B cell (primary cell): ENCODE measurements at regions not wholly inside any gene's neighbourhood (a gene's known extent, or its start where the extent isn't known, plus 50 kb on each side); places are given as distances from the start of the nearest gene placed in this dataset.

Experiments
- ATAC-seq: fragments of 200-7000 bp; cut with Tn5 transposase; one replicate; pipeline ENCODE4 v1.10.0; 2021; ENCODE audit warnings: low read depth, mild to moderate bottlenecking, moderate number of reproducible peaks, moderate library complexity
- CTCF ChIA-PET: fragments of 350-600 bp; sonication (Branson Sonifier 250); formaldehyde crosslinking; loops from one replicate; lab custom pipeline; 2021; ENCODE audit warnings: antibody characterized with exemption, inconsistent platforms; lab: Charles Lee
- POLR2A ChIA-PET: fragments of 350-600 bp; sonication (Branson Sonifier 250); formaldehyde crosslinking; loops from one replicate; lab custom pipeline; 2021; ENCODE audit warnings: antibody characterized with exemption; lab: Charles Lee
- DNase-seq: peaks from one replicate; pipeline ENCODE4 v3.0.0; 2013
- H2AFZ ChIP-seq: 2 replicates; pipeline ENCODE4 v1.6.1; 2012; ENCODE audit warnings: mild to moderate bottlenecking, low read depth, low read length; ENCODE audit not compliant: insufficient read depth, poor library complexity, severe bottlenecking
- H3K27ac ChIP-seq, 2 donors: 1 replicate in 1 of 2; 2 replicates in 1 of 2; pipeline ENCODE4 v1.5.1; 2012 to 2013; ENCODE audit warnings: low read length in 2 of 2, mild to moderate bottlenecking in 2 of 2, moderate library complexity in 1 of 2
- H3K27me3 ChIP-seq, 4 experiments: fragments of 200-600 bp in 1 of 4; sonication (generic) in 1 of 4; replicated peaks in 1 of 4; 1 replicate in 2 of 4; 2 replicates in 2 of 4; pipeline versions ENCODE4 v1.6.1 to v1.7.0; 2013 to 2016; ENCODE audit warnings: low read length in 3 of 4, mild to moderate bottlenecking in 2 of 4, mixed read lengths in 1 of 4, moderate library complexity in 1 of 4; ENCODE audit not compliant: insufficient read depth in 4 of 4, control insufficient read depth in 3 of 4; ENCODE audit errors: control extremely low read depth in 1 of 4
- H3K36me3 ChIP-seq, 2 experiments: replicated peaks in 1 of 2; 1 replicate in 1 of 2; 2 replicates in 1 of 2; pipeline versions ENCODE4 v1.6.1 to v1.7.1; 2013; ENCODE audit warnings: low read length in 1 of 2; ENCODE audit not compliant: insufficient read depth in 2 of 2, control insufficient read depth in 1 of 2; ENCODE audit errors: control extremely low read depth in 1 of 2, extremely low read depth in 1 of 2
- H3K4me1 ChIP-seq, 2 donors: fragments of 200-600 bp in 1 of 2; sonication (generic) in 1 of 2; 1 replicate in 1 of 2; 2 replicates in 1 of 2; pipeline versions ENCODE4 v1.5.1 to v1.6.1; 2013 to 2017; ENCODE audit warnings: low read length in 2 of 2; ENCODE audit not compliant: control insufficient read depth in 2 of 2, insufficient read depth in 2 of 2
- H3K4me2 ChIP-seq: replicated peaks from 2 replicates; pipeline ENCODE3; 2012; ENCODE audit warnings: mild to moderate bottlenecking, low read depth, low read length; ENCODE audit not compliant: poor library complexity, severe bottlenecking
- H3K4me3 ChIP-seq, 5 experiments: fragments of 200-600 bp in 1 of 5; sonication (generic) in 1 of 5; 1 replicate in 3 of 5; 2 replicates in 2 of 5; pipeline versions ENCODE4 v1.5.1 to v1.7.0; 2011 to 2016; ENCODE audit warnings: low read length in 4 of 5, mild to moderate bottlenecking in 4 of 5, low read depth in 2 of 5, control low read depth in 1 of 5, moderate library complexity in 1 of 5; ENCODE audit not compliant: insufficient read depth in 1 of 5; ENCODE audit errors: control extremely low read depth in 1 of 5, extremely low read depth in 1 of 5
- H3K79me2 ChIP-seq: fragments of 200-600 bp; sonication (generic); one replicate; pipeline ENCODE4 v1.6.0; 2016; ENCODE audit warnings: low read length; ENCODE audit not compliant: control insufficient read depth, insufficient read depth
- H3K9ac ChIP-seq: fragments of 200-600 bp; sonication (generic); 2 replicates; pipeline ENCODE4 v1.6.1; 2017; ENCODE audit warnings: mild to moderate bottlenecking, low read length, moderate library complexity
- H3K9me3 ChIP-seq, 3 donors: one replicate each; pipeline versions ENCODE4 v1.6.1 to v1.7.1; 2013; ENCODE audit warnings: low read length in 2 of 3; ENCODE audit not compliant: control insufficient read depth in 2 of 3, insufficient read depth in 1 of 3; ENCODE audit errors: control extremely low read depth in 1 of 3
- H4K20me1 ChIP-seq: 2 replicates; pipeline ENCODE4 v1.6.0; 2012; ENCODE audit warnings: mild to moderate bottlenecking, low read length; ENCODE audit not compliant: insufficient read depth, control insufficient read depth, poor library complexity, severe bottlenecking
- H3K27ac Mint-ChIP-seq: one replicate; pipeline ENCODE4 v1.8.0; 2021; ENCODE audit warnings: mixed read lengths
- H3K27me3 Mint-ChIP-seq: one replicate; pipeline ENCODE4 v1.8.0; 2021; ENCODE audit warnings: mixed read lengths
- H3K4me1 Mint-ChIP-seq: one replicate; pipeline ENCODE4 v1.8.0; 2021; ENCODE audit warnings: mixed read lengths
- H3K4me3 Mint-ChIP-seq: one replicate; pipeline ENCODE4 v1.8.0; 2021; ENCODE audit warnings: mixed read lengths
- H3K9me3 Mint-ChIP-seq: one replicate; pipeline ENCODE4 v1.8.0; 2022; ENCODE audit warnings: mixed read lengths; ENCODE audit not compliant: insufficient read depth
- EZH2 ChIP-seq: IDR thresholded peaks from 2 replicates; pipeline ENCODE4 v1.6.1; 2012; ENCODE audit warnings: borderline replicate concordance, low read depth, mild to moderate bottlenecking, moderate library complexity, low read length; ENCODE audit not compliant: insufficient read depth, poor library complexity, severe bottlenecking
- WGBS: methylation state at CpG from one replicate; pipeline ENCODE4 v1.1.5; 2013; ENCODE audit warnings: missing lambda C conversion rate; ENCODE audit not compliant: insufficient coverage; 5-methylcytosine and 5-hydroxymethylcytosine counted together
- intact Hi-C: fragments of 100-400 bp; cut with micrococcal nuclease; formaldehyde crosslinking; loops from one replicate; pipeline ENCODE4 v1.10.0; 2022
- TF ChIP-seq, protein P1 (sequence below): fragments of 200-600 bp; IDR thresholded peaks from one replicate; pipeline ENCODE4 v1.8.0; 2022; ENCODE audit warnings: antibody characterized with exemption, mild to moderate bottlenecking

DNA sequence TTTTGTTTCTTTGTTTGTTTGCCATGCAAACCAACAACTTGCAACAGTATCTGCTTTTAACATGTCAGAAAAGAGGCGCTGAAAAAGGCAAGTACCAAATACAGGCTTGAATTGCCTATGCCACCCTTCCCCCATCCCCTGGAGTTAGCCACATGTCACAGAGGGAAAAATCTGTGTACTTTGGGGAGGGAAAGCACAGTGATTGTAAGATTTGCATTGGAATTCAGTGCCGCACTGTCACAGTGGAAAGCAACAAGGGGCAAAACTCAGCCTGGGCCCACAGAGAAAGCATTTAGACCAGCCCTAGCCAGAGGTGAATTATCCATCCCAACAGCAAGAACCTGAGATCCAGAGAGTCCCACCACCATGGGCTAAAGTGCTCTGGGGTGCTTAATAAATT is 52.4 kb upstream of the ACADM start:
- intact Hi-C loops, result no loop called here
- H3K9me3 ChIP-seq, result peaks cover 0 to 3% (median 1%) of the 10 kb centered on the region in 3 donors
- TF ChIP-seq EZH2, result no peak
- TF ChIP-seq, protein P1, sequence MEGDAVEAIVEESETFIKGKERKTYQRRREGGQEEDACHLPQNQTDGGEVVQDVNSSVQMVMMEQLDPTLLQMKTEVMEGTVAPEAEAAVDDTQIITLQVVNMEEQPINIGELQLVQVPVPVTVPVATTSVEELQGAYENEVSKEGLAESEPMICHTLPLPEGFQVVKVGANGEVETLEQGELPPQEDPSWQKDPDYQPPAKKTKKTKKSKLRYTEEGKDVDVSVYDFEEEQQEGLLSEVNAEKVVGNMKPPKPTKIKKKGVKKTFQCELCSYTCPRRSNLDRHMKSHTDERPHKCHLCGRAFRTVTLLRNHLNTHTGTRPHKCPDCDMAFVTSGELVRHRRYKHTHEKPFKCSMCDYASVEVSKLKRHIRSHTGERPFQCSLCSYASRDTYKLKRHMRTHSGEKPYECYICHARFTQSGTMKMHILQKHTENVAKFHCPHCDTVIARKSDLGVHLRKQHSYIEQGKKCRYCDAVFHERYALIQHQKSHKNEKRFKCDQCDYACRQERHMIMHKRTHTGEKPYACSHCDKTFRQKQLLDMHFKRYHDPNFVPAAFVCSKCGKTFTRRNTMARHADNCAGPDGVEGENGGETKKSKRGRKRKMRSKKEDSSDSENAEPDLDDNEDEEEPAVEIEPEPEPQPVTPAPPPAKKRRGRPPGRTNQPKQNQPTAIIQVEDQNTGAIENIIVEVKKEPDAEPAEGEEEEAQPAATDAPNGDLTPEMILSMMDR, result no peak
- H3K4me2 ChIP-seq, result no peak overlapping the region
- H3K27ac ChIP-seq, result no peak overlapping the region
- H3K4me3 ChIP-seq, result no peak overlapping the region
- peaks cover 11% of the 10 kb centered on the region for H3K4me1 Mint-ChIP-seq
- ATAC-seq (no peak), DNase-seq (no peak)
- H3K27me3 ChIP-seq, result no peaks in the 10 kb centered on the region
- peaks cover under 1% of the 10 kb centered on the region for H3K9me3 Mint-ChIP-seq
- peaks cover 18% of the 10 kb centered on the region for H3K27me3 Mint-ChIP-seq
- H3K36me3 ChIP-seq, result no peaks in the 10 kb centered on the region
- POLR2A ChIA-PET, result no interaction called here
- H3K79me2 ChIP-seq, result no peaks in the 10 kb centered on the region
- no peak overlapping the region for H2AFZ ChIP-seq
- CTCF ChIA-PET, result no interaction called here
- no CpG with 5 or more reads among the region's 2 CpGs for WGBS
- H3K9ac ChIP-seq, result no peak overlapping the region
- H4K20me1 ChIP-seq, result no peaks in the 10 kb centered on the region
- no peak overlapping the region for H3K4me3 Mint-ChIP-seq
- no peaks in the 10 kb centered on the region for H3K4me1 ChIP-seq
- no peak overlapping the region for H3K27ac Mint-ChIP-seq

DNA sequence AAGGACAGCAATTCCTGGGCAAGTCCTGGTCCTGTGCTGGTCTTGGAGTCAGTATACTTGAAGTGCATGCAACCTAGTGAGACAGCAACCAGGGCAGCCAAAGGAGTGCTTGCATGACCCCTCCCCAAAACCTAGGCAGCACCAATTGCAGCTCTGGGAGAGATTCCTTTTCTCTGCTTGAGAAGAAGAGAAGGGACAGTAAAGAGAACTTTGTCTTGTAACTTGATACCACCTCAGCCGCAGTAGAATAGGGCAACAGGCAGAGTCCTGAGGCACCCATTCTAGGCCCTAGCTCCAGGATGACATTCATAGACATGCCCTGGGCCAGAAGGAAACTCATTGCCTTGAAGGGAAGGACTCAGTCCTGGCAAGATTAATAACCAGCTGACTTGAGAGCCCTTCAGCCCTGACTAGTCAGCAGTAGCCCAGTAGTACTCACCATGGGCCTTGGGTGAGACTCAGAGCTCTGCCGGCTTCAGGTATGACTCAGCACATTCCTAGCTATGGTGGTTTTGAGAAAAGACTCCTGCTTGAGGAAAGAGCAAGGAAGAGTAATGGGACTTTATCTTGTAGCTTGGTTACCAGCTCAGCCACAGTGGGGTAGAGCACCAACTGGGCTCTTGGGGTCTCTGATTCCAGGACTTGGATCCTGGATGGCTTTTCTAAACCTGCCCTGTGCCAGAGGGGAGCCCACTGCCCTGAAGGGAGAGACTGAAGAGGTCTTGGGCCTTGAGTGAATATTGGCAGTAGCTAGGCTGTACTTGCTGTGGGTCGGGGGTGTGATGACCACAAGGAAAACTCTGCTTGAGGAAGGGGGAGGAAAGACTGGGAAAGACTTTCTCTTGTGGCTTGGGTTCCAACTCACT is 51.7 kb upstream of the ACADM start:
- Histone ChIP-seq H3K4me1 (no peaks in the 10 kb centered on the region), H3K27me3 (no peaks in the 10 kb centered on the region), H4K20me1 (no peaks in the 10 kb centered on the region), H3K36me3 (no peaks in the 10 kb centered on the region), H3K9ac (no peak overlapping the region), H3K9me3 (peaks cover 0 to 3% (median 1%) of the 10 kb centered on the region in 3 donors), H3K4me2 (no peak overlapping the region), H3K4me3 (no peak overlapping the region), H3K79me2 (no peaks in the 10 kb centered on the region), H3K27ac (no peak overlapping the region), H2AFZ (no peak overlapping the region)
- 70% methylated on average over 3 of the region's 3 CpGs for WGBS
- CTCF ChIA-PET, result no interaction called here
- no peak for ATAC-seq
- no peaks in the 10 kb centered on the region for H3K9me3 Mint-ChIP-seq
- POLR2A ChIA-PET, result no interaction called here
- no peak overlapping the region for H3K4me3 Mint-ChIP-seq
- H3K27ac Mint-ChIP-seq, result no peak overlapping the region
- peaks cover 23% of the 10 kb centered on the region for H3K27me3 Mint-ChIP-seq
- DNase-seq, result no peak
- intact Hi-C loops, result no loop called here
- TF ChIP-seq, protein P1, result no peak
- no peak for TF ChIP-seq EZH2
- H3K4me1 Mint-ChIP-seq, result peaks cover 11% of the 10 kb centered on the region
